ENCODE measurements at regions not wholly inside any gene's neighbourhood (a gene's known extent, or its start where the extent isn't known, plus 50 kb on each side); places are given as distances from the start of the nearest gene placed in this dataset.
"Not testable (repeated sequence)": the region's sequence is repeated elsewhere in the genome, so short reads cannot be mapped to it uniquely, and the experiment has no call there.

DNA sequence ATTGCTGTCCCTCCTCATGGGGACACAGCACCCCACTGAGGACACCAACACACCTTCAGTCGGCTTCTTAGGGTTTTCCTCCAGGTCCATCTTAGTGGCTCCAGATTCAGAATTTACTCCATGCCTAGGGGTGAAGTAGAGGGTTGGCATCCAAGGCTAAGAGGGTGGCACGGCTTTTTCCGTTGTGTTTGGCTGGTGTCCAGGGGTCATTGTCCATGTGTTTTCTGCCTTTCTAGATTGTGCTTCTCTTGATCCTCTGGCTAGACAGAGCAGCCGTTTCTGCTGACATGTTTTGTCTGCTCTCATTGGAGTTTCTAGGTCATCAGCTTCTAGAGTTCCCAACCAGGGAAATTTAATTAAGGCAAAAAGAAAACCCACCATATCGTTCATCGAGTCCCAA lies 291.6 kb upstream of the CELF2 start:
- no peak for DNase-seq

DNA sequence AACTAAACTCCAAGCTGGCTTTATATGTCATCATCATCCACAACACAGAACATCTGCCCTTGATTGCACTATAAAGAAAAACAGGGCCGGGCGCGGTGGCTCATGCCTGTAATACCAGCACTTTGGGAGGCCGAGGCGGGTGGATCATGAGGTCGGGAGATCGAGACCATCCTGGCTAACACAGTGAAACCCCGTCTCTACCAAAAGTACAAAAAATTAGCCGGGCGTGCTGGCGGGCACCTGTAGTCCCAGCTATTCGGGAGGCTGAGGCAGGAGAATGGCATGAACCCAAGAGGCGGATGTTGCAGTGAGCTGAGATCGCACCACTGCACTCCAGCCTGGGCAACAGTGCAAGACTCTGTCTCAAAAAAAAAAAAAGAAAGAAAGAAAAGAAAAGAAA lies 290.3 kb upstream of the CELF2 start:
- DNase-seq, result not testable (repeated sequence)

GRCh38 chr10:10727812-10728211 lies 289.9 kb upstream of the CELF2 start:
- no peak for DNase-seq

DNA sequence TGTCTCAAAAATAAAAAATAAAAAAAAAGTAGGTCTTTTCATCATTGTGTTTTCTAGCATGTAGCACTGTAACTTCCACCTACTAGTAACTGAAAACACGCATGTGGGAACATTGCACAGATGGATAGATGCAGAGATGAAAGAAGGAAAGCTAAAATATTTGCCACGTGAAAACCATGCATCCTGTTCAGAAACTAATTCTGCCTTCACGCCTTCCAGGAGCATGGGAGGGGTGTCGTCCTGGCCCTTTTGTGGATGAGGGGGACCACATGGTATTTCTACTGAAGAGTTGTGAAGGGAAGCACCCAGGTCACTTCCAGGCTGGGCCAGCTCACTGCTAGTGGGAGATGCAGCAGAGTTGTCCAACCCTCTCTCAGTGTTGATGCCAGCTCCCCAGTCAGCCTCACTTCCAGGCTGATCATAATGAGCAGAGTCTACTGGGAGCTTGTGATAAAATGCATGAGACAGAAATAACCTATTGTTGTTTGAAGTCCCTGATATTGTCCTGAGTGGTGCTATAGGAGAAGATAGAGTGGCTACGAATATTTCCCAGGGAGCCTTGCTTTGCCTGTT lies 287.1 kb upstream of the CELF2 start:
- DNase-seq, result no peak

- DNase-seq, result no peak
Measured at GRCh38 chr10:10731366-10731765, 286.3 kb upstream of the CELF2 start.

DNA sequence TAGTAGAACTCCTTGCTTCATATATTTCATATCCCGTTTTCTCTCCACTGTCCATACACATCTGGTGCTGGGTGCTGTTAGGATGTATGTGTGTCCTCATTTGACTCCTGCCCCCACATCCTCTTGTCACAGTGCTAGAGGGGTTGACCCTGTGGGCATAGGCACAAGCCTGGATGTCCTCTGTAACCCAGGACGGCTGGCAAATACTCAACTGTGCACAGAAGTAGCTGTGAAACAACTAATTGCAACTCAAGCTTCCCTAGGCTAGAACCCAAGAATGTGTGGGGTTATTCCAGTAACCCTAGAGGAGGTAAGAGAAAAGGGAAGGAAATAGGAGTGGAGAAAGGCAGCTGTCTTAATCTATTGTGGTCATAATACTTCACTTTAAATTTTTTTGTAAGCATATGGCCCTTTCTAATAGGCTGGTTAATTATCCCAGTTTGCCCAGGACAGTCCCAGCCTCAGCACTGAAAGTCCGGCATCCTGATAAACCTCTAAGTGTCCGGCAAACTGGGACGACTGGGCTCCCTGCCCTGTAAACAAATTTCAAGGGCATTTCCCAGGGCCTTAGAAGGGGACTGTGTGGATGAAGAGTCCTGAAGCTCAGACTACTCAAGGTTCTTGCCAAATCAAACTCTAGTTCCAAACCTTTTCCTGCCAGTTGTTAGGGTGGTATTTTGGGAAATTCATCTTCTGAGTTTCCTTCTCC lies 283.2 kb upstream of the CELF2 start:
- DNase-seq, result no peak

- DNase-seq, result no peak
Measured at GRCh38 chr10:10745291-10745690, 272.4 kb upstream of the CELF2 start.

DNA sequence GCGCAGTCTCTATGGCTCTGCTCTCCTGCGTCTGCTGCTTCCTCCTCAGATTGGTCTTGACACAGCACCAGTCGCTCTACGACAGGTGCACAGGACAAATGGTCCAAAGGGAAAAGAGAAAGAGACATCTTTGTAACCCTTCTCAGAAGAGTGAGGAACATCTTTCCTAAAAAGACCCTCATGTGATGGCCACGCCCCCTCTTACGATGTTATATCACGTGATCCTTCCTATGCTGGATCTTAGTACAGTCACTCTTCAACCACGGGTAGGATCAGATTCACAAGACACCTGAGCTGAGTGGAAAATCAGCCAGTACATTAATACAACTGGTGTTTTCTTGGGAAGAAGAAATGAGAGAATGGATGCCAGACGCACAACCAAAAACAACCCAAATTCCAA lies 262.2 kb upstream of the CELF2 start:
- no peak for DNase-seq

GRCh38 chr10:10758306-10758705 lies 259.4 kb upstream of the CELF2 start:
- DNase-seq, result no peak

DNA sequence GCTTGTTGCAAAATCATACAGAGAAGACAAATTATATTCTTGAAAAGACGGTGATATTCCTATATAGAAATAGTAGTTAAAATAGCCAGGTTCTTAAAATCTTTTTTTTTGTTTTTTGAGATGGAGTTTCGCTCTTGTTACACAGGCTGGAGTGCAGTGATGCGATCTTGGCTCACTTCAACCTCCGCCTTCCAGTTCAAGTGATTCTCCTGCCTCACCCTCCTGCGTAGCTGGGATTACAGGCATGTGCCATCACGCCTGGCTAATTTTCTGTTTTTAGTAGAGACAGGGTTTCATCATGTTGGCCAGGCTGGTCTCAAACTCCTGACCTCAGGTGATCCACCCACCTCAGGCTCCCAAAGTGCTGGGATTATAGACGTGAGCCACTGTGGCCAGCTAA lies 257.9 kb upstream of the CELF2 start:
- not testable (repeated sequence) for DNase-seq

DNA sequence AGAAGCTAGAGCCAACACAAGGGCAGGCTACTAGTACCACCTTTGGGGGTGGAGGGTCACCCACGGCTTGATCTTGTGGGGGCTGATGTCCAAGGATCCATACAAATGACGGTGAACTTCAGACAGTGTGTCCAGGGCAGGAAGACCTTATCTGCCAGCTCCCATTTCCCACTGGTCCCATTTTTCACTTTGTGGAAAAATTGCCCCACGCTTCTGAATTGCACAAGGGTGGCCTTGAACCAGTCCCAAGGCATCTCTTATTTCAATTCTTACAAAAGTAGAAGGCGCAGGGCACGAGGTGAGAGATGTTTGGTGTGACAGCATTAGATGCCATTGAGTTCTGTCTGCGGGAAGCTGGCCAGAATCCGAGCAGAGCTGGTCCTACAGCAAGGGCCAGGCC lies 252.7 kb upstream of the CELF2 start:
- DNase-seq, result no peak

DNA sequence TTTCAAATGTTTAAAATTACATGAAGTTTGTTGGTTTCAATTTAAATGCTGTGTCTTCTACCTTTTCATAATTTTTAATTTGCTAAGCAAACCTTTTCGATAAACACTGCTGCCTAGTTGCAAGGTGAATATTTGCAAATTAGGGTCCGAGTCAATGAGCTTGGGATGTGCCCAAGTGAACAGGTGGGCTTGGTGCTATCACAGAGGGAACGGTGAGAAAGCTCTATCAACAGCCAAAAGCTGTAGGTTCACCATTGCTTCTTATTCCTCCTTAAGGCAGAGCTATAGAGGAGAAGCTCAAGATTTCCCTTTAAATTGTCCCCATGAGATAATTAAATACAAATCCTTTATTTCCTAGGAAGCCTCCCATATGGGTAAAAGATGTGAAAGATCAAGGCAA lies 245.3 kb upstream of the CELF2 start:
- no peak for DNase-seq

- no peak for DNase-seq
Measured at GRCh38 chr10:10772874-10773508, 244.7 kb upstream of the CELF2 start.

- DNase-seq, result no peak
Measured at GRCh38 chr10:10774416-10774815, 243.3 kb upstream of the CELF2 start.

- DNase-seq, result no peak
Measured at GRCh38 chr10:10776363-10776762, 241.3 kb upstream of the CELF2 start.

- no peak for DNase-seq
Measured at GRCh38 chr10:10777279-10777678, 240.4 kb upstream of the CELF2 start.

DNA sequence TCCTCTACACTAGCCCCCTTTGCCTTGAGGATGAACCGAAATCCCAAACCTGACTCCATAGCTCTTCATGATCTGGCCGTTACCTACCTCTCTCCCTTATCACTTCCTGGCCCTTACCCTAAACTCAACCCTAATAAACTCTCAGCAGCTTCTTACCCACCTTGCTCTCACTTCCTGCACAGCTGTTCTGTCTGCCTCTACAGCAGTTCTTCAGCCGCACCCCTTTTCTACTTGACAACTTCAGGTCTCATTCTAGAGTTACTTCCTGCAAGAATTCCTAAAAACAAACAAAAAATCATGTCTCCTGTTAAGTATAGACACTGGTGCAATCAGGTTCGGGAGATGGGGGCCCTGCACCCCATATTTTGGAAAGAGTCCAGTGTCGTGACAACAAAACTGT lies 239.9 kb upstream of the CELF2 start:
- no peak for DNase-seq

DNA sequence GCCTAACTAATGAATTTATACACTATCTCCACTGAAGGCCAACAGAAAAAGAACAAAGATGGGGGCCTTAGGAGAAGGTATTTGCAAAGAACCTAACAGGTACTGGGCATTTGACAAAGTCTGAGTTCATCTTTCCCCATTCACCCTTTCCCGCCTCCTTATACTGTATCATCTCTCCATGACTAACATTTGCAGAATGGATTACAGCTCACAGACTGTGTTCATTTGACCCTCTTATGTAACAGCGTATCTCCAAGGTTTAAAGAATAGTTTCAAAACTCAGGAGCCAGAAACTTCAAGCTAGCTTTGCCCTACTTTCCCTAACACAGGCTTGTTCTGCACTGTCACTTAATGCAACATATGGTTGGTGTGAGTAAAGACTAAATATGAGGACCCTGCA lies 238.7 kb upstream of the CELF2 start:
- DNase-seq, result no peak

- no peak for DNase-seq
Measured at GRCh38 chr10:10779511-10779910, 238.2 kb upstream of the CELF2 start.

DNA sequence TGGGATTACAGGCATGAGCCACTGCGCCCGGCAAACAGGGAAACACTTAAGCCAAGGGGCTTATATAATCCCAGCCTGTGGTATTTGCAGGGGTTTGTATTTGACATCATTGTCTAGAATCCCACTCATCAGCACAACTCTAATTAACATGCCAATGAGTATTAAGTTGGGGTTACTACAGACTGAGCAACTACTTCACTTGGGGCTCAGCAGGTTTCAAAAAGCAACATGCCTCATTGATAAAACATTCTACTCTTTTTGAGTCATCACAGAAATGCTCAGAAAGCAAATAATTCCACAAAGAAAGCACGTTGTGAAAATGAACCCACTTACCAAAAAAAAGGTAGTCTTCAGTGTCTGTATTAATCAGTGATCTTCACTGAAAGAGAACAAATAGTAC lies 236.9 kb upstream of the CELF2 start:
- DNase-seq, result no peak

DNA sequence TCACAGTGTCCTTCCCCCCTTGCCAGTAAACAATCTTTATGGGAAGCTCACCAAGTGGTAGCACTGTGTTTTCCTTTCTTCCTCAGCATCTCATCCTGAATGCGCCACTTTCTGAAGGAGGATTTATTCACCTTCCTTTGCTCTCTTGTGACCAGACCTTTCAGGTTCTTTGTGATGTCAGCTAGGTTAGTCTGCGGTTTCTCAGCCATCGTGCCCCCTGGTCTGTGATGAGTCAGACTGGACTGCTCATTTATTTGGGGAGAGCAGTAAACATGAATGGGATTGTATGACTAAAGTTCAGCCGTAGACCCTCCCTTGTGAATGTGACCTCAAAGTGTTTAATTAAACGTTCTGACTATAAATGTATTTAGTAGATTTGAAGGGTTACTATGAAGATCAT lies 235.1 kb upstream of the CELF2 start:
- no peak for DNase-seq

DNA sequence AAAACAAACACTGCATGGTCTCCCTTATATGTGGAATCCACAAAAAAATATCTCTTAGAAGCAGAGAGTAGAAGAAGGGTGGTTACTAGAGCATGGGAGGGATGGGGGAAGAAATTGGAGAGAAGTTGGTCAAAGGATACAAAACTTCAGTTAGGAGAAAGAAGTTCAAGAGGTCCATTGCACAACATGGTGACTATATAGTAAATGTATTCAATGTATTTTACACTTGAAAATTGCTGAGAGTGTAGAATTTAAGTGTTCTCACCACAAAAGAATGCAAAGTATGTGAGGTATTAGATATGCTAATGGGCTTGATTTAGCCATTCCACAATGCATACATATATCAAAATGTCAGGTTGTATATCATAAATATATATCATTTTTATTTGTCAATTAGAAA lies 232.0 kb upstream of the CELF2 start:
- no peak for DNase-seq

DNA sequence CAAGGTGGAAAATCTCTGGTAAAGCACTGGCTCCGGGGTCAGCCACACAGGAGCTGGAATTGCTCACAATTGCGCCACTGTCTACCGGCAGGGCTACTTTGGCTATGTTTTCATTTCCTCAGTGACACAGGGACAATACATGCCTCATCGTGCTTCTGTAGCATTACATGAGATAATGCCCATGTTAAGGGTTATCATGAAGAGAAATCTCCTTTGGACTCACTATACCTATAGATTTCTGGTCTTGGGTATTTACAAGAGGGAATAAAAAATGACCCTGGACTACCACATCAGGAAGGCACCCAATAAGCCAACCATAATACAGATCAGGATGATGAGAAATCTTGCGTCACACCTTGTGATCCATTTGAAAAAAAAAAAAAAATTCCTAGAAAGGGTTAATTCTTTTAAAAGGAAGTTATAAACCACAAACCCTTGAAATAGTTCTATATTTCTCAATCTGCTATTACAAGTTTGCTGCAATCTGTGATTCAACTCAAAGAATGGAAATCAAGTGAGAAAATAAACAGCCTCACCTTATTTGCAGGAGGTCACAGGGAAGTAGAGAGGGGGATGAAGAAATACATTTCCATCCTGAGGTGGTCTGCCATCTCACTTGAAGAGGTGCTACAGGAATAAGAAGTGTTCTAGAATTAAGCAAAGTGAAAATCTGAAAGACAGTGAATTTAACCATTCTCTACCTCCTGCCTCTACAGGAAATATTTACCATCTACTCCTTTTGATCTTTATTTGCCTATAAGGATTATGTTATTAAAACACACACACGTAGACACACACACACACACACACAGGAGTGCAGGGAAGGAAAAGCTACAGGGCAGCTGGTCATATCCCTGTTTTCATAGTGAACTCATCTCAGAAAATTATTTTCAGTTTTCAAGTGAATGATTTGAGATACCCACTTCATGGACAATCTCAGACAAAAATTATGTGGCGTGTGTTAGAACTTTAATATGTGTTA lies 231.3 kb upstream of the CELF2 start:
- no peak for DNase-seq

All from CD4-positive, alpha-beta T cell treated with Interleukin-17A for 4 hours (primary cell).